HG03469 (cell line): ENCODE measurements at regions not wholly inside any gene's neighbourhood (a gene's known extent, or its start where the extent isn't known, plus 50 kb on each side); places are given as distances from the start of the nearest gene placed in this dataset.

Experiments
- ATAC-seq: cut with Tn5 transposase; IDR thresholded peaks from one replicate; pipeline ENCODE4 v1.9.1; 2021; ENCODE audit warnings: mild to moderate bottlenecking, moderate library complexity, moderate number of reproducible peaks; ENCODE audit not compliant: unreplicated experiment

DNA sequence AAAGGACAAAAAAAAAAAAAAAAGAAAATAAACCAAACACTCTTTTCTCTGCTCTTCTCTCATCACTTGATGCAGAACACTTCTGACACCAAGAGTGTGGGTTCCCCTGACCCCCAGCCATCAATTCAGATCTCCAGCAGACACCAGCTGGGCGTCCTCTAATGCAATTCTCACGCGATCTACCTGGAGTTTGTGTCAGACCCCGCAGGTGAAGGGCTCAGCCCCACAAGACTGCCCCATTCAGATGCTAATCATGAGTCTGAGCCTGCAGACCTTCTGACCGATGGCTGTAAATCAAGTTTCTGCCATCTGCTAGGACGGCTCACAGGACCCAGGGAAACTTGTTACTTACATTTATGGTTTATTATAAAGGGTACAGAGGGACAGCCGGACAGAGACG, 133.6 kb upstream of the C1orf174 start:
- no peak for ATAC-seq

- ATAC-seq = no peak
Observed at GRCh38 chr1:4034318-4034887, 134.3 kb upstream of the C1orf174 start.

- ATAC-seq = no peak
Observed at GRCh38 chr1:4044967-4045366, 144.9 kb upstream of the C1orf174 start.

- ATAC-seq = no peak
Observed at GRCh38 chr1:4045397-4046010, 145.4 kb upstream of the C1orf174 start.

GRCh38 chr1:4046836-4047461, 146.9 kb upstream of the C1orf174 start:
- ATAC-seq = no peak

GRCh38 chr1:4047666-4048065, 147.6 kb upstream of the C1orf174 start:
- ATAC-seq = no peak

- no peak for ATAC-seq
Observed at GRCh38 chr1:4048076-4048475, 148.0 kb upstream of the C1orf174 start.

- no peak for ATAC-seq
Observed at GRCh38 chr1:4048921-4049320, 148.8 kb upstream of the C1orf174 start.

DNA sequence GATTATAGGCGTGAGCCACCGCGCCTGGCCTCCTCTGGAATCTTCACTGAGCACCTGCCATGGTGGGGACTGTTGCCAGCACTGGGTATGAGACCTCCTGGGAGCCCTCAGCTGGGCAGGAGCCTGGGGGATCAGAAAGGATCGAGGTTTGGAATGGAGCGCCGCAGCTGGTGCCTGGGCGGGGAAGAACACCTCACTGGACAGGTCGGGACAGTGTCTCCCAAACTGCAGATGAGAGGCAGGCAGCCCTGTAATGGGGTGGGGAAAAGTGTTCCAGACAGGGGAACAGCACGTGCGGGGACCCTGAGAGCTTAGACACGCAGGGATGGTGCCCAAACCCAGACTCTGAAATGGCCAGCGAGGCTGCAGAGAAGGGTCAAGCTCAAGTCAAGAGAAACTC, 150.9 kb upstream of the C1orf174 start:
- ATAC-seq = no peak

DNA sequence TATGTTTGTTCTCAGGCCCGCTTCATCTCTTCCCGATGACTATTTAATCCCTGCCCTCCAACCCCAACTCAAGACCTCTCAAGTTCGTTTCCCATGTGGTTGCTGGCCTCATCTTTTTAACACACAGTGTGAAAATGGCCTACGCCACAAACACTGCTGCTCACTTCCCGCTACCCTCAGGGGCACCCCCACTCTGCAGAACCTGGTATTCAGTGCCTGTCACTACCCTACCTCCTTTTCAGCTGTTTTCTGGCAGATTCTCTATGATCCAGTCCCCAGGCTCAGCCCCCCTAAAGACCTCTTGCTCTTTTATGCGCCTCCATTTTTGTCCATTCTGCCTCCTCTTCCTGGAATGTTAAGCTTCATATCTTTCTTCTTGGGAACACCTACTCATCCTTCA, 152.6 kb upstream of the C1orf174 start:
- ATAC-seq = no peak

- no peak for ATAC-seq
Observed at GRCh38 chr1:4053160-4053748, 153.2 kb upstream of the C1orf174 start.

GRCh38 chr1:4053774-4054173, 153.7 kb upstream of the C1orf174 start:
- ATAC-seq = no peak

GRCh38 chr1:4055294-4055967, 155.4 kb upstream of the C1orf174 start:
- ATAC-seq = no peak

GRCh38 chr1:4056422-4056821, 156.3 kb upstream of the C1orf174 start:
- no peak for ATAC-seq

DNA sequence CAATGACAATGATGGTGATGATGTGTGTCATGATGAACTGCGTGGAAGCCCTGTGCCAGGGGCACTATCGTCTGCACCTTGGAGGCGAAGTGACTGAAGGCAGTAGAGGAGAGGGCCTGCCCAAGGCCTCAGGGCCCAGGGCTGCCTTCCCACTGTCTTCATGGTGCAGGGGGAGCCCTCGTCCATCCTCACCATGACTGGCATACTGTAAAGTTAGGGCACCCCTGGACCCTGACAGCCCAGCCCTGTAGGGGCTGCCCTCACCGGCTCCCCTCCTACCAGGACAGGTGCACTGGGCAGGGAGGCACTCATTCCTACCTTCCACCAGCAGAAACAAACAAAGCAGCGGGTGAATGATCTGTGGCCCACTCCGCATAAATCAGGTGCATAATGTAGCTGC, 156.9 kb upstream of the C1orf174 start:
- ATAC-seq = no peak

DNA sequence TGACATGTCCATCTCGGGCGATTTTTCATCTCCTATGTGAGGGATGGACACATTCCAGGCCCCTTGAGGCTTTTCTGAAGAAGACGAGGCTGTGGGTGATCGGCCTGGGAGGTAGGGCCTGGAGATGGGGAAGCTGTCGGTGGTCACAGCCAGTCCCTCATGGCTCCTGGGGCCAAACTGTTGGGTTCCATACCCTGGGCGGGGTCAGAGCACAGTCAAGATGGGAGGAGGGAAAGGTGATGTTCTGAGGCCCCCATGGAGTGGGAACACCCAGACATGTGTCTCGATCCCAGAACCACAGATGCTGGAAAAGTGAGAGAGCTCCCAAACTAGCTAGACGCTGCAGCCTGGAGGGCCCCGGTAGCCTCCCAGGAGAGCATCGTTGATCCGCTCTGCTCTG, 157.5 kb upstream of the C1orf174 start:
- no peak for ATAC-seq

DNA sequence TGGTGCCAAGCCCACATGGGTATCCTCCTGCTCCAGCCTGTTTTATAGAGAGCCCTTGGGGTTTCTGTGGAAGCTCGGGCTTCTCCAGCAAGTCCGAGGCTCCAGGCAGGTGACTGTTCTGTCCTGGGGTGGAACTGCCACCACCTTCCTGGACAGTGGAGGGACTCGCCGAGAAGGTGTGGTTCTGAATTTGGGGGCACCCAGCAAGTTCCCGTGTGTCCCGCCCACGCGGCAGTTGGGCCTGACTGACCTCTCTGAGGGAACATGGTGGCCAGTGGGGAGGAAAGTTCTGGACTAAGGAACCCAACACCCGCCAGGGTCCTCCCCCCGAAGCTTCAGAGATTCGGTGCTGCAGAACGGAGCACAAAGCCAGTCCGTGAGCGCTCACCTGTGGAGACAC, 158.1 kb upstream of the C1orf174 start:
- ATAC-seq = no peak

DNA sequence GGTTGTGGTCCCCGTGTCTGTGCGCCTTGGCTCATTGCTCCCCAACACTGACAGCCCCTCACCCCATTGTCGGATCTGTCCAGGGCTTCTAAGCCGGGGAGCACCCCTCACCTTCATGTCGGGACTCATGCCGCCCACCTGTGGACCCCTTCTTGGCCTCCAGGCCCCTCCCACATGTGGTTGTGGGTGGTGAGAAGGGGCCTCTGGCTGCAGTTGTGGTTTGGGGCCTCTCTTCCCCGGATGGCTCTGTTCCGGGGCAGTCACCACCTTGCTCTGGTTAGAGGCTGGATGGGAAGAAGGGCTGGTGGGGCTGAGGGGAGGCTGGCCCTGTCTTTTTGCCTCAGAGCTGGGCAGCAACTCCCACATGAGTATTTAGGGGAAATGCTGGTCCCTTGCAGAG, 158.6 kb upstream of the C1orf174 start:
- no peak for ATAC-seq

DNA sequence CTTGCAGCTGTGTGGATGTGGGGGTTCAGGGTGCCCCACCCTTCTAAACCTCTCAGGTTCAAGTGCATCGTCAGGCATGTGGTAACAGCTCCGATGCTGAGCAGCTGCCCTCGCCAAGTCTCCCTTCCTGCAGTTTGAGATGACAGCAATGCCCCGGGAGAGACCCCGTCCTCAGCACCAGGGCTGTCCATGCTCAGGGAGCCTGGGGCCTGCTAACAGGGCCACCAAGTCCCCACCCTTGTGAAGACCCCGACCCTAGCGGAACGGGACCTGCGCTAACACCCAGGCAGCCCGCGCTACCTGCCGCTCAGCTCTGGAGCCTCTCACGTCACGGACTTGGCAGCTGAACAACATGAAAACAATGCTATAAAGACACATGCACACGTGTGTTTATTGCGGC, 159.2 kb upstream of the C1orf174 start:
- ATAC-seq = no peak

- no peak for ATAC-seq
Observed at GRCh38 chr1:4060850-4061249, 160.8 kb upstream of the C1orf174 start.

GRCh38 chr1:4061521-4062031, 161.5 kb upstream of the C1orf174 start:
- no peak for ATAC-seq
